HepG2 (cell line): ENCODE measurements at regions not wholly inside any gene's neighbourhood (a gene's known extent, or its start where the extent isn't known, plus 50 kb on each side); places are given as distances from the start of the nearest gene placed in this dataset.

Experiments used
- ATM ChIP-seq: fragments of 450-650 bp; IDR thresholded peaks from 2 replicates; pipeline ENCODE4 v1.7.1; 2017; ENCODE audit warnings: mild to moderate bottlenecking, borderline replicate concordance
- BHLHE40 ChIP-seq: IDR thresholded peaks from 2 replicates; pipeline ENCODE4 v1.6.1; 2011; ENCODE audit warnings: low read length, improper control_type of control experiment
- DPF2 ChIP-seq: sonication (generic); formaldehyde crosslinking; IDR thresholded peaks from 2 replicates; pipeline ENCODE4 v1.4.0; 2020; ENCODE audit warnings: mild to moderate bottlenecking, low read depth, missing genetic modification reagents, borderline replicate concordance
- FLYWCH1 ChIP-seq: sonication (generic); formaldehyde crosslinking; IDR thresholded peaks from 2 replicates; pipeline ENCODE4 v1.8.1; 2023; ENCODE audit warnings: mild to moderate bottlenecking, missing genetic modification reagents
- ISL2 ChIP-seq: sonication (generic); formaldehyde crosslinking; IDR thresholded peaks from 2 replicates; pipeline ENCODE4 v1.5.0; 2020; ENCODE audit warnings: missing genetic modification reagents
- PCBP2 ChIP-seq: fragments of 200-400 bp; formaldehyde crosslinking; optimal IDR thresholded peaks from 2 replicates; pipeline ENCODE3; 2018; ENCODE audit warnings: low read length, low read depth; ENCODE audit not compliant: poor library complexity, severe bottlenecking
- RAD21 ChIP-seq: fragments of 450-650 bp; formaldehyde crosslinking; IDR thresholded peaks from 2 replicates; pipeline ENCODE4 v1.5.0; 2020; ENCODE audit warnings: mild to moderate bottlenecking
- SP5 ChIP-seq: IDR thresholded peaks from 2 replicates; pipeline ENCODE4 v1.6.1; 2016; ENCODE audit warnings: low read depth, borderline replicate concordance
- XRCC5 ChIP-seq: fragments of 200-400 bp; formaldehyde crosslinking; optimal IDR thresholded peaks from 2 replicates; pipeline ENCODE3; 2017; ENCODE audit warnings: mild to moderate bottlenecking, low read length
- ZNF577 ChIP-seq: sonication (generic); formaldehyde crosslinking; IDR thresholded peaks from 2 replicates; pipeline ENCODE4 v1.4.0; 2020; ENCODE audit warnings: mild to moderate bottlenecking, low read depth, missing genetic modification reagents, borderline replicate concordance
- ZNF850 ChIP-seq: sonication (generic); formaldehyde crosslinking; conservative IDR thresholded peaks from 2 replicates; pipeline ENCODE4 v1.9.0; 2021; ENCODE audit warnings: mild to moderate bottlenecking, missing genetic modification reagents
- TF ChIP-seq, protein P1 (sequence below): sonication (generic); formaldehyde crosslinking; IDR thresholded peaks from 2 replicates; pipeline ENCODE4 v1.9.0; 2021; ENCODE audit warnings: missing genetic modification reagents, borderline replicate concordance
- TF ChIP-seq, protein P2 (sequence below): sonication (generic); formaldehyde crosslinking; IDR thresholded peaks from 2 replicates; pipeline ENCODE4 v1.4.0; 2020; ENCODE audit warnings: low read depth, missing genetic modification reagents
- TF ChIP-seq, protein P3 (sequence below): IDR thresholded peaks from 2 replicates; pipeline ENCODE4 v1.6.1; 2016; ENCODE audit warnings: mild to moderate bottlenecking
- TF ChIP-seq, protein P4 (sequence below): sonication (generic); formaldehyde crosslinking; IDR thresholded peaks from 2 replicates; pipeline ENCODE4 v1.4.0; 2020; ENCODE audit warnings: missing genetic modification reagents, mild to moderate bottlenecking, borderline replicate concordance
- TF ChIP-seq, protein P5 (sequence below): sonication (generic); formaldehyde crosslinking; IDR thresholded peaks from 2 replicates; pipeline ENCODE4 v1.4.0; 2020; ENCODE audit warnings: mild to moderate bottlenecking, low read depth, missing genetic modification reagents
- TF ChIP-seq, protein P6 (sequence below): sonication (generic); formaldehyde crosslinking; IDR thresholded peaks from 2 replicates; pipeline ENCODE4 v1.4.0; 2020; ENCODE audit warnings: low read depth, mild to moderate bottlenecking, missing genetic modification reagents

DNA sequence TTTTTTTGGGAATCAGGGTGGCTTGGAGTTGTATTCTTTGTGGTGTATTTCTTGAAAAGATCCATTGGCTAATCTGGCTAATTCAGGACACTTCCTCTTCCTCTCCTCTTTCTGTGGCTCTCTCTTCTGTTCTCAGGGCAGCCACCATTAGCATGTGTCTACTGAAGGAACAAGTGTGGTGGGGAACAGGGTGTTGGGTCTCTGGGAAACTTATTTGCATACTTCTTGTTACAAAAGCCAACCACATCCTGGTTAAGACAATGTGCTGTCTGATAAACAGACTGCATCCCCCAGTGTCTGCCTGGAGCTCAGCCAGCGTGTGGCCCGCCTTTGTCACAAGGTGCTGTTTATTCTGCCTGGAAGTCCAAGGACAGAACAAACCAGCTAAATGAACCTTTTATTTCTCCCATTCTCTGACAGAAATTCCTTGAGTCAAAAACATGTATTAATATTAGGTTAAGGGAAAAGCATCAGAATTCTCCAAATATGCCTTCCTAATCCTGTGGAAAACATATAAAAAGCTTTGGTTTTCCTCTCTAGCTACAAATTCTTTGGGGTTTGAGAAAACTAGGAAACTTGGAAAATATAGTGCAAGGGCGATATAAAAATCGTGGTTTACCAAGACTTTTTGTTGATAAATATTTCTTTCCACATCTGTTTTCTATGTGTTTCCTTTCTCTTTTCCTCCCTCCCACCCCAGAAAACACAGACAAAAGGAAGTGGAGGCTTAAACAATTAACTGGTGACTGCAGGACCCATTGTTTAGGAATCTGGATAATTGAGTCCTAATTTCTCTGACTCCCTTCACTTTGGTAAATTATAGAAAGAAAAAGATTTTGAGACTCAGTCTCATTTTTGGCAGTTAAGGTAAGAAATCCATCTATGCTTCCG is 203.6 kb downstream of the SPRY1 start (continued):
- TF ChIP-seq, protein P1, sequence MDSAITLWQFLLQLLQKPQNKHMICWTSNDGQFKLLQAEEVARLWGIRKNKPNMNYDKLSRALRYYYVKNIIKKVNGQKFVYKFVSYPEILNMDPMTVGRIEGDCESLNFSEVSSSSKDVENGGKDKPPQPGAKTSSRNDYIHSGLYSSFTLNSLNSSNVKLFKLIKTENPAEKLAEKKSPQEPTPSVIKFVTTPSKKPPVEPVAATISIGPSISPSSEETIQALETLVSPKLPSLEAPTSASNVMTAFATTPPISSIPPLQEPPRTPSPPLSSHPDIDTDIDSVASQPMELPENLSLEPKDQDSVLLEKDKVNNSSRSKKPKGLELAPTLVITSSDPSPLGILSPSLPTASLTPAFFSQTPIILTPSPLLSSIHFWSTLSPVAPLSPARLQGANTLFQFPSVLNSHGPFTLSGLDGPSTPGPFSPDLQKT (CRISPR knock-in tag) = no peak
- TF ChIP-seq, protein P2, sequence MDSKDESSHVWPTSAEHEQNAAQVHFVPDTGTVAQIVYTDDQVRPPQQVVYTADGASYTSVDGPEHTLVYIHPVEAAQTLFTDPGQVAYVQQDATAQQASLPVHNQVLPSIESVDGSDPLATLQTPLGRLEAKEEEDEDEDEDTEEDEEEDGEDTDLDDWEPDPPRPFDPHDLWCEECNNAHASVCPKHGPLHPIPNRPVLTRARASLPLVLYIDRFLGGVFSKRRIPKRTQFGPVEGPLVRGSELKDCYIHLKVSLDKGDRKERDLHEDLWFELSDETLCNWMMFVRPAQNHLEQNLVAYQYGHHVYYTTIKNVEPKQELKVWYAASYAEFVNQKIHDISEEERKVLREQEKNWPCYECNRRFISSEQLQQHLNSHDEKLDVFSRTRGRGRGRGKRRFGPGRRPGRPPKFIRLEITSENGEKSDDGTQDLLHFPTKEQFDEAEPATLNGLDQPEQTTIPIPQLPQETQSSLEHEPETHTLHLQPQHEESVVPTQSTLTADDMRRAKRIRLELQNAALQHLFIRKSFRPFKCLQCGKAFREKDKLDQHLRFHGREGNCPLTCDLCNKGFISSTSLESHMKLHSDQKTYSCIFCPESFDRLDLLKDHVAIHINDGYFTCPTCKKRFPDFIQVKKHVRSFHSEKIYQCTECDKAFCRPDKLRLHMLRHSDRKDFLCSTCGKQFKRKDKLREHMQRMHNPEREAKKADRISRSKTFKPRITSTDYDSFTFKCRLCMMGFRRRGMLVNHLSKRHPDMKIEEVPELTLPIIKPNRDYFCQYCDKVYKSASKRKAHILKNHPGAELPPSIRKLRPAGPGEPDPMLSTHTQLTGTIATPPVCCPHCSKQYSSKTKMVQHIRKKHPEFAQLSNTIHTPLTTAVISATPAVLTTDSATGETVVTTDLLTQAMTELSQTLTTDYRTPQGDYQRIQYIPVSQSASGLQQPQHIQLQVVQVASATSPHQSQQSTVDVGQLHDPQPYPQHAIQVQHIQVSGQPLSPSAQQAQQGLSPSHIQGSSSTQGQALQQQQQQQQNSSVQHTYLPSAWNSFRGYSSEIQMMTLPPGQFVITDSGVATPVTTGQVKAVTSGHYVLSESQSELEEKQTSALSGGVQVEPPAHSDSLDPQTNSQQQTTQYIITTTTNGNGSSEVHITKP = no peak
- TF ChIP-seq BHLHE40 = peak; percentile 58; the same call in 1 of the 2 replicates
- no peak for TF ChIP-seq RAD21
- TF ChIP-seq, protein P3, sequence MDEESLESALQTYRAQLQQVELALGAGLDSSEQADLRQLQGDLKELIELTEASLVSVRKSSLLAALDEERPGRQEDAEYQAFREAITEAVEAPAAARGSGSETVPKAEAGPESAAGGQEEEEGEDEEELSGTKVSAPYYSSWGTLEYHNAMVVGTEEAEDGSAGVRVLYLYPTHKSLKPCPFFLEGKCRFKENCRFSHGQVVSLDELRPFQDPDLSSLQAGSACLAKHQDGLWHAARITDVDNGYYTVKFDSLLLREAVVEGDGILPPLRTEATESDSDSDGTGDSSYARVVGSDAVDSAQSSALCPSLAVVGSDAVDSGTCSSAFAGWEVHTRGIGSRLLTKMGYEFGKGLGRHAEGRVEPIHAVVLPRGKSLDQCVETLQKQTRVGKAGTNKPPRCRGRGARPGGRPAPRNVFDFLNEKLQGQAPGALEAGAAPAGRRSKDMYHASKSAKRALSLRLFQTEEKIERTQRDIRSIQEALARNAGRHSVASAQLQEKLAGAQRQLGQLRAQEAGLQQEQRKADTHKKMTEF = peak; percentile 87
- TF ChIP-seq ATM = no peak
- TF ChIP-seq PCBP2 = no peak
- TF ChIP-seq XRCC5 = peak; percentile 66
- TF ChIP-seq, protein P4, sequence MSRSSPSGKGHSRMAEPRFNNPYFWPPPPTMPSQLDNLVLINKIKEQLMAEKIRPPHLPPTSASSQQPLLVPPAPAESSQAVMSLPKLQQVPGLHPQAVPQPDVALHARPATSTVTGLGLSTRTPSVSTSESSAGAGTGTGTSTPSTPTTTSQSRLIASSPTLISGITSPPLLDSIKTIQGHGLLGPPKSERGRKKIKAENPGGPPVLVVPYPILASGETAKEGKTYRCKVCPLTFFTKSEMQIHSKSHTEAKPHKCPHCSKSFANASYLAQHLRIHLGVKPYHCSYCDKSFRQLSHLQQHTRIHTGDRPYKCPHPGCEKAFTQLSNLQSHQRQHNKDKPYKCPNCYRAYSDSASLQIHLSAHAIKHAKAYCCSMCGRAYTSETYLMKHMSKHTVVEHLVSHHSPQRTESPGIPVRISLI (CRISPR knock-in tag) = peak; percentile 47; the same call in 1 of the 2 replicates
- TF ChIP-seq FLYWCH1 (CRISPR knock-in tag) = no peak
- peak; percentile 99 for TF ChIP-seq SP5 (CRISPR knock-in tag)
- TF ChIP-seq ZNF850 = no peak
- peak; percentile 81 for TF ChIP-seq DPF2 (CRISPR knock-in tag)
- peak; percentile 79 for TF ChIP-seq ISL2 (CRISPR knock-in tag)
- TF ChIP-seq, protein P5, sequence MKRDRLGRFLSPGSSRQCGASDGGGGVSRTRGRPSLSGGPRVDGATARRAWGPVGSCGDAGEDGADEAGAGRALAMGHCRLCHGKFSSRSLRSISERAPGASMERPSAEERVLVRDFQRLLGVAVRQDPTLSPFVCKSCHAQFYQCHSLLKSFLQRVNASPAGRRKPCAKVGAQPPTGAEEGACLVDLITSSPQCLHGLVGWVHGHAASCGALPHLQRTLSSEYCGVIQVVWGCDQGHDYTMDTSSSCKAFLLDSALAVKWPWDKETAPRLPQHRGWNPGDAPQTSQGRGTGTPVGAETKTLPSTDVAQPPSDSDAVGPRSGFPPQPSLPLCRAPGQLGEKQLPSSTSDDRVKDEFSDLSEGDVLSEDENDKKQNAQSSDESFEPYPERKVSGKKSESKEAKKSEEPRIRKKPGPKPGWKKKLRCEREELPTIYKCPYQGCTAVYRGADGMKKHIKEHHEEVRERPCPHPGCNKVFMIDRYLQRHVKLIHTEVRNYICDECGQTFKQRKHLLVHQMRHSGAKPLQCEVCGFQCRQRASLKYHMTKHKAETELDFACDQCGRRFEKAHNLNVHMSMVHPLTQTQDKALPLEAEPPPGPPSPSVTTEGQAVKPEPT (CRISPR knock-in tag) = 0 out of 2 replicates have a peak, but pooled peaks have one; percentile 34
- TF ChIP-seq ZNF577 (CRISPR knock-in tag) = no peak
- TF ChIP-seq, protein P6, sequence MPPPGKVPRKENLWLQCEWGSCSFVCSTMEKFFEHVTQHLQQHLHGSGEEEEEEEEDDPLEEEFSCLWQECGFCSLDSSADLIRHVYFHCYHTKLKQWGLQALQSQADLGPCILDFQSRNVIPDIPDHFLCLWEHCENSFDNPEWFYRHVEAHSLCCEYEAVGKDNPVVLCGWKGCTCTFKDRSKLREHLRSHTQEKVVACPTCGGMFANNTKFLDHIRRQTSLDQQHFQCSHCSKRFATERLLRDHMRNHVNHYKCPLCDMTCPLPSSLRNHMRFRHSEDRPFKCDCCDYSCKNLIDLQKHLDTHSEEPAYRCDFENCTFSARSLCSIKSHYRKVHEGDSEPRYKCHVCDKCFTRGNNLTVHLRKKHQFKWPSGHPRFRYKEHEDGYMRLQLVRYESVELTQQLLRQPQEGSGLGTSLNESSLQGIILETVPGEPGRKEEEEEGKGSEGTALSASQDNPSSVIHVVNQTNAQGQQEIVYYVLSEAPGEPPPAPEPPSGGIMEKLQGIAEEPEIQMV (CRISPR knock-in tag) = peak; percentile 55; the same call in 1 of the 2 replicates
